LNCAP (cell line): ENCODE measurements at regions not wholly inside any gene's neighbourhood (a gene's known extent, or its start where the extent isn't known, plus 50 kb on each side); places are given as distances from the start of the nearest gene placed in this dataset.

Experiments
- CTCF ChIP-seq: fragments of 450-650 bp; IDR thresholded peaks from 2 replicates; pipeline ENCODE4 v1.5.1; 2017; ENCODE audit warnings: mild to moderate bottlenecking

DNA sequence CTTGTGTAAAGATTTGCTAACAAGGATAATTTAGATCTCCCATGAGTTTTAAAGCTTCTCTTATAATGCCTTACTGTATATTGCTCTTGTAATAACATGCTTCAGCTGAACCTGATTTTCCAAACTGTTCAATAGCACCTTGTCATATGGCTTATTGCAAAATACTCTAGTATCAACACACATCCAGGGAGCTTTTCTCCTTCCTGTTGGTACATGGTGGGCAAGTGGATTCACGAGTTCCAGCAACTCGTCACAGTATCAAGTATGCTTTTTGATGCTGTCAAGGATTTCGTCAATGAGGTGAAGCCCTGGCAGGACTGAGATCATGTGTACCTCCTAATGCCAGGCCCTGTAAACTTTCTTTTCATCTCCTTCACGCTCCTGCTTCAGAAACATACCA, 59.5 kb upstream of the ITPRID2 start:
- TF ChIP-seq CTCF, result no peak

DNA sequence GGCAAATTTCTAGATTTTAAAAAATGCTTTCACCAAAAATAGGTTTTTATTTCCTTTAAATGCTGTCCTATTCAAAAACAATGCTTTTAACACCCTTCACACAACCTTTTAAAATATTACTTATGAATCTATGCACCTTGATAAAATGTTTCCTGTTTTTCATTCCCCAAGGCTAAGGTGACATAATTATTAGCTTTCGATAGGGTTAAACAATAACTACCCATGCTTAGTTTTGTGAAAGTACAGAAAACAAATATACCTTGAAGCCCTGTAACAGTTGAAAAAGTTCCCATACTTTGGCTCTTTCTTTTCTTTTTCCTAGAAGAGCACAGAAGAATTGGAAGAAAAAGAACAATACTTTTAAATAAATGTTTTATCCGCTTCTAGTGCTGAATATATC, 54.9 kb upstream of the ITPRID2 start:
- no peak for TF ChIP-seq CTCF

GRCh38 chr2:181837563-181837962, 54.0 kb upstream of the ITPRID2 start:
- no peak for TF ChIP-seq CTCF

DNA sequence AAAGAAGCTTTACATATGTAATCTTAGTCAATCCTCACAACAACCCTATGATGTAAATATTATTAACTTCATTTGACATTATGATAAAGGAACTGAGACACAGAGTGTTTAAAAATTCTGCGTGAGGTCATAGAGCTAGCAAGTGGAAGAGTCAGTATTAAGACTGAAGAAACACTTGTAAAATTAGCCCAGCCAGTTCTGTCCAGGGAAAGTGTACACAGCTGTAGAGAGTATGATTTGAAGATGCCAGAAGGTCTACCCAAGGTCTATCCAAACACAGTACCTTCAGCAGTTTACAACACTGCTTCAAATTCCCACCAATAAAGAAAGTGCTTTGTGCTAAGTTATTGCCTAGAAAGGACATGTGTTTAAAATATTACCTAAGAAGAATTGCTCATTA, 51.7 kb upstream of the ITPRID2 start:
- no peak for TF ChIP-seq CTCF

- no peak for TF ChIP-seq CTCF
Measured at GRCh38 chr2:181841079-181841478, 50.5 kb upstream of the ITPRID2 start.
